WTC11 (cell line): ENCODE measurements at regions not wholly inside any gene's neighbourhood (a gene's known extent, or its start where the extent isn't known, plus 50 kb on each side); places are given as distances from the start of the nearest gene placed in this dataset.

Experiments
- AFF4 ChIP-seq: sonication (generic); formaldehyde crosslinking; IDR thresholded peaks from 2 replicates; pipeline ENCODE4 v1.8.1; 2023; ENCODE audit warnings: mild to moderate bottlenecking, missing genetic modification reagents, borderline replicate concordance
- ELF4 ChIP-seq: sonication (generic); formaldehyde crosslinking; IDR thresholded peaks from 2 replicates; pipeline ENCODE4 v1.8.1; 2022; ENCODE audit warnings: low read depth, mild to moderate bottlenecking, moderate library complexity, missing genetic modification reagents
- ETV6 ChIP-seq: sonication (generic); formaldehyde crosslinking; IDR thresholded peaks from 2 replicates; pipeline ENCODE4 v1.8.1; 2022; ENCODE audit warnings: mild to moderate bottlenecking, missing genetic modification reagents
- TCF7 ChIP-seq: sonication (generic); formaldehyde crosslinking; IDR thresholded peaks from 2 replicates; pipeline ENCODE4 v1.8.0; 2022; ENCODE audit warnings: mild to moderate bottlenecking, low read depth, missing genetic modification reagents, moderate library complexity
- TP53 ChIP-seq: sonication (generic); formaldehyde crosslinking; IDR thresholded peaks from 2 replicates; pipeline ENCODE4 v1.8.1; 2023; ENCODE audit warnings: mild to moderate bottlenecking, missing genetic modification reagents
- USF2 ChIP-seq: sonication (generic); formaldehyde crosslinking; IDR thresholded peaks from 2 replicates; pipeline ENCODE4 v1.8.1; 2023; ENCODE audit warnings: mild to moderate bottlenecking, missing genetic modification reagents, moderate library complexity
- ZNF396 ChIP-seq: fragments of 250-450 bp; sonication (Bioruptor Pico); IDR thresholded peaks from 2 replicates; pipeline ENCODE4 v1.8.0; 2021; ENCODE audit warnings: mild to moderate bottlenecking, moderate library complexity, borderline replicate concordance
- TF ChIP-seq, protein P1 (sequence below): fragments of 200-600 bp; IDR thresholded peaks from 2 replicates; pipeline ENCODE4 v1.8.0; 2022; ENCODE audit warnings: antibody characterized with exemption
- TF ChIP-seq, protein P2 (sequence below): sonication (generic); formaldehyde crosslinking; IDR thresholded peaks from 2 replicates; pipeline ENCODE4 v1.8.0; 2022; ENCODE audit warnings: mild to moderate bottlenecking, missing genetic modification reagents

- TF ChIP-seq, protein P1, sequence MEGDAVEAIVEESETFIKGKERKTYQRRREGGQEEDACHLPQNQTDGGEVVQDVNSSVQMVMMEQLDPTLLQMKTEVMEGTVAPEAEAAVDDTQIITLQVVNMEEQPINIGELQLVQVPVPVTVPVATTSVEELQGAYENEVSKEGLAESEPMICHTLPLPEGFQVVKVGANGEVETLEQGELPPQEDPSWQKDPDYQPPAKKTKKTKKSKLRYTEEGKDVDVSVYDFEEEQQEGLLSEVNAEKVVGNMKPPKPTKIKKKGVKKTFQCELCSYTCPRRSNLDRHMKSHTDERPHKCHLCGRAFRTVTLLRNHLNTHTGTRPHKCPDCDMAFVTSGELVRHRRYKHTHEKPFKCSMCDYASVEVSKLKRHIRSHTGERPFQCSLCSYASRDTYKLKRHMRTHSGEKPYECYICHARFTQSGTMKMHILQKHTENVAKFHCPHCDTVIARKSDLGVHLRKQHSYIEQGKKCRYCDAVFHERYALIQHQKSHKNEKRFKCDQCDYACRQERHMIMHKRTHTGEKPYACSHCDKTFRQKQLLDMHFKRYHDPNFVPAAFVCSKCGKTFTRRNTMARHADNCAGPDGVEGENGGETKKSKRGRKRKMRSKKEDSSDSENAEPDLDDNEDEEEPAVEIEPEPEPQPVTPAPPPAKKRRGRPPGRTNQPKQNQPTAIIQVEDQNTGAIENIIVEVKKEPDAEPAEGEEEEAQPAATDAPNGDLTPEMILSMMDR = no peak
- TF ChIP-seq AFF4 (CRISPR knock-in tag) = 0 out of 2 replicates have a peak, but pooled peaks have one; percentile 57
- no peak for TF ChIP-seq ELF4 (CRISPR knock-in tag)
- no peak for TF ChIP-seq USF2 (CRISPR knock-in tag)
- TF ChIP-seq, protein P2, sequence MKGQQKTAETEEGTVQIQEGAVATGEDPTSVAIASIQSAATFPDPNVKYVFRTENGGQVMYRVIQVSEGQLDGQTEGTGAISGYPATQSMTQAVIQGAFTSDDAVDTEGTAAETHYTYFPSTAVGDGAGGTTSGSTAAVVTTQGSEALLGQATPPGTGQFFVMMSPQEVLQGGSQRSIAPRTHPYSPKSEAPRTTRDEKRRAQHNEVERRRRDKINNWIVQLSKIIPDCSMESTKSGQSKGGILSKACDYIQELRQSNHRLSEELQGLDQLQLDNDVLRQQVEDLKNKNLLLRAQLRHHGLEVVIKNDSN (CRISPR knock-in tag) = no peak
- TF ChIP-seq ZNF396 = no peak
- TF ChIP-seq ETV6 (CRISPR knock-in tag) = peak; percentile 38; the same call in 1 of the 2 replicates
- no peak for TF ChIP-seq TP53 (CRISPR knock-in tag)
- no peak for TF ChIP-seq TCF7 (CRISPR knock-in tag)
Measured at GRCh38 chr3:77795013-77795412, 755.1 kb downstream of the ROBO2 start.
